ENCODE measurements at regions not wholly inside any gene's neighbourhood (a gene's known extent, or its start where the extent isn't known, plus 50 kb on each side); places are given as distances from the start of the nearest gene placed in this dataset.
"Not testable (repeated sequence)": the region's sequence is repeated elsewhere in the genome, so short reads cannot be mapped to it uniquely, and the experiment has no call there.

DNA sequence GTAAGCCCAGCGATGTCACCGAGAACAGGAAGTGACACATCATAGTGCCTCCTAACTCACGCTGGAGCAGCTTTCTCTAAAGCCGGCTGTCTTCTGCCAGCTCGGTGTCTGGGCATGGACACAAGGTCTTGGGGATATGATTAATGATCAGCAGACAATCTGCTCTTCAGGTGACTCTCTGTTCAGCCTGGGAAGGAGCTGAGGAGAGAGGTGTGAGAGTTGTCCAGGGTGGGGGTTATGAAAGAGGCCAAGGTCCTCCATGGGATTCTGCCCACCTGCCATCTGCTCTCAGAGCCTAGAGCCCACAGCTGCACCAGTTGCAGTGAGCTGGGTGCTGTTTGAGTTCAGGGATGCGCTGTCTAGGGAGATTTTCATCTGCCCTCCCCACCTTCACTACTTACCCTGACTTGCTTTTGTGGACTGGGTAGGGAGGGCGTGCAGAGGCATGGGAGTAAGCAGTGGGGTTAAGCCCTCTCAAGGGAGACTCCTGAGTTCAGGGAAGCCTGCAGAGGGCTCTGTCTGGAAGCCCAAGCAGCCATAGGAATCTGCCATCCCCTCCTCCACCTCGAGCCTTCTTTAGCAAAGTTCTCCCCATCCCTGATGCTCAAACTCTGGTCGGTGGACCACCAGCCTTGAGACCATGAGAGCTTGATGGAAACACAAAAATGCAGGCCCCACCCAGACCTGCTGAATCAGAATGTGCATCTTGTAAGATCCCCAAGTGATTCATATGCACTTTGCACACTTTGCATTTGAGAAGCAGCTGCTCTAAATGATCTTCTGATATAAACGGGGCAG is 539.7 kb downstream of the RFC3 start:
- no peak for DNase-seq (ENCODE audit: low read depth in 2 of 2)

DNA sequence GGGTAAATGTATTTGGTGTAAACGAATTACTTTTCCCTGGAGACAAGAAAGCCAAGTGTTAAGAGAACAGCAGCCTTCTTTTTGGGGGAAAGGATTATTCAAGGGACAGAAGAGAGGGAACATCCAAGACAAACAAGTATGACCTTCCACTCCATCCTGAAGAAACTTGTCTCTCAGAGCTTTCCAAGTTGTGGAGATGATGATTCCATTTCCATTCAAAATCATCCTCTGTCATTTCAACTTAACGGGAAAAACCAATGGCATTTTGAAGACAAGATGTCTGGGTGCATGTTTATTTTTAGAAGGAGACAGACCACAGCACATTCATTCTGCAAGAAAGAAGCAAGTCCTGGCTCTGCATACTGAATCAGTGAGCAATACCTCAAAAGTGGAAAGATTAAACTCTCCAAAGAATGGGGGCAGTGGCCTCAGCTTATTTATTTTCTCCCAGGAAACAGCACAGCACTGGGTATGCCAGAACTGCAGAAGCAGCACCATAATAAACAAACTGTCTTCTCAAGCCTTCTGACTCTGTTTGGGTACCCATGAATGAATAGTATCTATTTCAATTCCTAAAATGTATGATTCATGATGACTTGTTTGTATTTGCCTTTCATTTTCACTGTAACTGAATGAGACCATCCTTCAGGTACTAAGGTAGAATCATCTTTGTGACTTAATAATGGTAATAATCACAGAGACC is 541.0 kb downstream of the RFC3 start:
- DNase-seq (ENCODE audit: low read depth in 2 of 2): no peak

DNA sequence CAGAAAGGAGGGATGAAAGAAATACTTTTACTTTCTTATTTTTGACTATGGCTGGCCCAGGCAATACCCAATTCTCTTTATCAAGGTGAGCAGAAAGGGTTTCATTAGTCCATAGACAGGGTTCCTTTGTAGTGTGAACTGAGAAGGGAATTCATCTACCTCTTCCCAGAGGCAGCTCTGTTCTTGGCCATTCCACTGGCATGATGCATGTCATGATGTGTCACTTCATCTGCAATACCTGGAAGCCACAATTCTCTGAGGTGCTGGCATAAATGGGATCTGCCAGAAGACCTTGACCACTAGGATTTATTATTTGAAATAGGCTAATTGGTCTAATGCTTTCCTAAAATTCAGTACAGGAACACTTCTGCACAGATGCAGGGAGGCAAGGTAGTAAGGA is 542.8 kb downstream of the RFC3 start:
- no peak for DNase-seq (ENCODE audit: low read depth in 2 of 2)

DNA sequence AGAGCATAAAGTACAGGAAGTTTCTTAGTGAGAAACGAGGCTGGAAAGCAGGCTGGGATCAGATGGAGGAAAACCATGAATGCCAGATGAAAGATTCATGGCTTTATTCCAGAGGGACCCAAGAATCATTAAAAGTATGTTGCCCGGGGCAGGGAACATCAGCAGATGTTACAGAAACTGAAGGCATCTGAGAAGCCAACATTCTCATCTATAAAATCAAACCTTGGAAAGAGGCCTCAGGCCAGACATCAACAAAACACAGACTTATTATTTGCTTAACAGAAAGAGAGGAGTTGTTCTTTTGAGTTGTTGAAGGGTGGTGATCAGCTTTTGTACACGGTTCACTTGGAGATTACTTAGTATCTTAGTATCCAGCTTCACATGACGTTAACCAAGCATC is 543.6 kb downstream of the RFC3 start:
- DNase-seq (ENCODE audit: low read depth in 2 of 2): no peak

DNA sequence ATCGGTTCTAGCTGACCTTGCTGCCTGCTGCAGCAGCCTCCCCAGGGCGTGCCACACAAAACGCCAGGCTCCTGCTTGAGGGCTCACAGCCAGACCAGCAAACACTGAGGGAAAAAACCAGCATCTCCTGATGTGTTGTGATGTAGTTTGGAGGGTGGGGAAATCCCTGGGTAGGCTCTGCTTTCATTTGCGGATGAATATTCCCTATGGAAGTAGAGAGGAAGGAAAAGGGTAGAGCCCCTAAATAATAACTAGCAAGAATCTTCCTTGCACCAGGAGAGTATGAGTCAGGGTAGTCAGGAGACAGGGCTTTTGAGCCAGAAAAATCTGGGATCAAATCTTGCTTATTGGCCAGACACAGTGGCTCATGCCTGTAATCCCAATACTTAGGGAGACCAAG is 545.3 kb downstream of the RFC3 start:
- no peak for DNase-seq (ENCODE audit: low read depth in 2 of 2)

DNA sequence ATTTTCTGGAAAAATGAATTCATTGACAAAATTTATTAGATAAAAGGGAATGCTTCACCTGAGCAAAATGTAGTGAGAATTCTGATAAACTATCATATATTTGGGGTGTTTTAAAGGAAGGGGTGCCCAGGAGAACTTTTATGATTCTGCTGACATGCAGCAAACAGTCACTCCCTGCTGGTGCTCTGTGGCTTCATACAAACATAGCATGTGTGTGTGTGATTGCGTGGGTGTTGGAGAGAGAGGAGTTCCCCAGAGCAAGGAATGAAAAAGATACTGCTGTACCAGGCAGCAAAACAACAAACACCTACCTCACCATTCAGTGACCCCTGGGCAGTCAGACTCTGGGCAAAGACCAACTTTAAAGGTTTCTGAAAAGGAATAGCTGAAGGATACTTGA is 546.7 kb downstream of the RFC3 start:
- no peak for DNase-seq (ENCODE audit: low read depth in 2 of 2)

DNA sequence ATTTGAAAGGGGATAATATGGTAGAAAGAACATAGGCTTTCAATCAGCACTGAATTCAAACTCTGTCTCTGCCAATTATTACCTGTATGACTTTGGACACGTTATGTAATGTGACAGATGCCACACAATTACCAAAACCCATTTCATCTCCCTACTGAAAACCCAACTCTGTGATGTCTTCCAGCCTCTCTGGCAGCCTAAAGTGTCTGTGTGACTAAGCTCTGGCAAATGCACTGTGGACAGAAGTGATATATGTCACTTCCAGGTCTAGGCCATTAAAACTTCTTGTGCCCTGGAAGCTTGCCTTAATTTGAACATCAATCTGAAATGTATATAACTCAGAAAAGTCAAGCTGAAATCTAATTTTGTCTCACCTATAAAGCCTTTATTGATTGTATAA is 552.0 kb downstream of the RFC3 start:
- no peak for DNase-seq (ENCODE audit: low read depth in 2 of 2)

DNA sequence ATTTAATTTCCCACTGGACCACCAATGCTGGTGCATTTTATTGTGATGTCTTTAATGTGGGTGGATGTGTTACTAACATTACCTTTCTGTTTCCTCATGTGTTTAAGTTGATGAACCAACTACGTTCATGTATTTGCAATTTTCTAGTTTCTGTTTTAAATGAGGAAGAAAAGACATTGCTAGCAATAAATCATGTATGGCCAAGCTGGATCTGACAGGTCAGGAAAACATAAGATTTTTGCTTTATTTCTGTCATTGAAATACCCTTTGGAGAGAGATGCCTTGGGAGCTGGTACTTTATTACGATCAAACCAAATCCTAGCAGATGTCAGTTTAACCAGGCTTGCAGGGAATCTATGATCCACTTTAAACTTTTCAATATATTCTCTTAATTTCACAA is 553.2 kb downstream of the RFC3 start:
- no peak for DNase-seq (ENCODE audit: low read depth in 2 of 2)

DNA sequence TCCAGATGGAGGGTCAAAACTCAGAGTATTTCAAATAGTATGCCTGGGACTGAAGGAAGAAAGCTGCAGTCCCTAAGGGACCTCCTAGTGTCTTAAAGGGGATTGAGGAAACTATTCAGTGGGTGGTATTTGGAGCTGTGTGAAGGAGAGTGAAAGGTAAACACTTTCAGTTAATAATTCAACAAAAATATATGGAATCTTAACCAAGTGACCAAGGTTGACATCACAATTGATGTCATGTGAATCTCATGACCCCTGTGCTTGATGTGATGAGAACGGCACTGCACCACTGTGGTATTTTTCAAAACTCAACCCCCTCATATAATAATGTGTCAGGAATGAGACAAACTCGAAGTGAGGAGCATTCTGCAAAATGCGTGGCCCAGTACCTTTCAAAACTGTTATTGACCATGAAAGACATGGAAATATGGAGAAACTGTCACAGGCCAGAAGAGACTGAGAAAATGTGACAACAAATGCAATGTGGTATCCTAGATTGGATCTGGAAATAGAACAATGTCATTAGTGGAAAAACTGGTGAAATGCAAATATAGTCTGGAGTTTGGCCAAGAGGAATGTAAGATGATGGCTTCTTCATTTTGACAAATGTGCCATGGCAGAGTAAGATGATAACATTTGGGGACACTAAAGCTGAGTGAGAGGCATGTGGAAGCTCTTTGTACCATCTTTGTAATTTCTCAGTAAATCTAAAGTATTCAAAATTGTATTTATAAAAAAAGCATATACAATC is 553.9 kb downstream of the RFC3 start:
- no peak for DNase-seq (ENCODE audit: low read depth in 2 of 2)

DNA sequence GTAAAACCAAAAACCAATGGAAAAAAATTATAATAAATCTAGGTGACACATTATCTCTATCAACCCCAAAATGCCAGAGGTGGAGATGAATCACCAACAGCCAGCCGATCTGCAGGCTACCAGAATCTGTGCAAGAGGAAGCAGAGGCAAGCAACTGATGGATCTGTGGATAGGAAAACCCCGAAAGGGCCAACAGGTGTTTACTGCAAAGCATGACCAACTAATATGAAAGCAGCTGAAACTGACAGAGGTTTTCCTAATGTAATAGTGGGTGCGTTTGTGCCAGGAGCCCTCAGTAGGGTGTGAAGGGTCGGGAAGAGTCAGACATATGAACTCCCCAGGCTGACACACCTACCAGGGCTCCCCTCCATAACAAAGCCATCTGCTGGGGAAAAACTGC is 554.6 kb downstream of the RFC3 start:
- DNase-seq (ENCODE audit: low read depth in 2 of 2): no peak

DNA sequence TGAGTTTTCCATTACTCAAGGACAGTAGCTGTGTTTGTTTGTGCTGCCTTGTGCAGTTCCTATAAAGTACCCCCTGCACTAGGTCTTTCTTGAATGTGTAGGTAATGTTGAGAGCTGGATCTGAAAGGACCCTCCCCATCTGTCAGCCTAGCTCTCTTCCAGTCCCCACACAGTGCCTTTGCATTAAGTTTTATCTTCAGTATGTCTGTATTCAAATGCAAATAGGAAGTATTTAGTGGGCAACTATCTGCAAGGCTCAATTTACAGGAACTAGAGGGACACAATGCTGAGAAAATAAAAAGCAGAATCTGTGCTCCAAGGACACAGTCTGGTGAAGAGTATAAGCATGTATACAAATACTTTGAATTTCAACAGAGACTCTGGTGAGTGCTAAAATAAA is 558.5 kb downstream of the RFC3 start:
- no peak for DNase-seq (ENCODE audit: low read depth in 2 of 2)

DNA sequence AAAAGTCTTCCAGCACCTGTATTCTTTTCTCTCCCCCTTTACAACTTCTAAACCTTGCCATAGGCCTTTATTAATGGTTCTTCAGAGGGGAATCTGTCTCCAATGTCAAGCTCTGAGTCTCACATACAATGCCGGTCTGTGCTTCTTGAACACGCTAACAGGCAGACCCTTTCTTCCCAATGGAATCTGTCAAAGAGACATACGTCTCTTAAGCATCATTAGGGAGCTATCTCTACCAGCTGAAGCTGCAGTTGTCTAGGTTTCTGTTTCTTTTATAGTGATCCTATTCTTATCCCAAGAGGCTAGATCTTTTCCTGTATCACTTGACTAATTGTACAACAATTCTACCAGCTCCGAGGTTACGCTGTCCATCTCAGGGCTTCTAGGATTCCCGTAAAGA is 560.8 kb upstream of the NBEA start:
- no peak for DNase-seq (ENCODE audit: low read depth in 2 of 2)

DNA sequence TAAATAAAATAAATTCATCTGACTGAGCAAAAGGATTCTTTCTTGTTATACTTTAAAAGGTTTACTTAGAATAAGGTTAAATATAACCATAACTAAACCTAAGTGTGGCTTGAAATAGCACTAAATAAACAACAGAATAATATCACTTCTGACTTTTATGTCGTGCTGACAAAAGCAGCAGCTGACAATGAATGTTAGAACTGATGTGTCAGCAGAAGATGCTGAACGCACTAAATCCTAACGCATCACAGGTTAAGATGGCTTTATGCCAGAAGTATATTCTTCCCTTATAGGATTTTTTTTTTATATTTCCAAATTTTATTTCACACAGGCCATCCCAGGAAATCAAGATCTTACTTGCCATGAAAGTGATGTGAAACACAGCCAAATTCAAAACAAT is 558.3 kb upstream of the NBEA start:
- DNase-seq (ENCODE audit: low read depth in 2 of 2): no peak

DNA sequence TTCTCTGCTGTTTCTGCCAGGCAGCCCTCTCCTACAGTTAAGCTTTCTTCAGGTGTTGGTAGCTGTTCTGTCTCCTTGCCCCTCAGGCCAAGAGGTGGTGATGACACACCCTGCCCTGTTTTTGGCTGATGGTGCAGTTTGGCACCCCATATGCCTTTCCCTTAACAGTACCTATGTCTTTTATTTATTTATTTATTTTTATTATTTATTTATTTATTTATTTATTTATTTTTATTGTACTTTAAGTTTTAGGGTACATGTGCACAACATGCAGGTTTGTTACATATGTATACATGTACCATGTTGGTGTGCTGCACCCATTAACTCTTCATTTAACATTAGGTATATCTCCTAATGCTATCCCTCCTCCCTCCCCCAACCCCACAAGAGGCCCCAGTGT is 555.8 kb upstream of the NBEA start:
- DNase-seq (ENCODE audit: low read depth in 2 of 2): not testable (repeated sequence)

DNA sequence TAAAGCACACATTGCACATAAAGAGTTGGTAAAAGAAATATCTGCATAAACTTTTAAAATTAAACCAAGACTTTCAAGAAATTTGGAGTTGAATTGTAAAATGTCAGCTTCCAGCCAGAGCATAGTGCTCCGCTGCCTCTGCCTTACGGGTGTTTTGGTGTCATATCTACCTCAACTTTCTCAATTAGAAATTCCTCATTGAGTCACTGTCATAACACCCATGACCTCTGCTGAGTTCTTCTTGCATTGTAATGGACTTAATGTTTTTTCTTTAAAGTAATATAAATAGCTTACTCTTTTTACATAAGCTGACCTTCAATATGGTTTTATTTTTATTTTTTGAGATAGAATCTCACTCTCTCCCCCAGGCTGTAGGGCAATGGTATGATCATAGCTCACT is 551.0 kb upstream of the NBEA start:
- no peak for DNase-seq (ENCODE audit: low read depth in 2 of 2)

DNA sequence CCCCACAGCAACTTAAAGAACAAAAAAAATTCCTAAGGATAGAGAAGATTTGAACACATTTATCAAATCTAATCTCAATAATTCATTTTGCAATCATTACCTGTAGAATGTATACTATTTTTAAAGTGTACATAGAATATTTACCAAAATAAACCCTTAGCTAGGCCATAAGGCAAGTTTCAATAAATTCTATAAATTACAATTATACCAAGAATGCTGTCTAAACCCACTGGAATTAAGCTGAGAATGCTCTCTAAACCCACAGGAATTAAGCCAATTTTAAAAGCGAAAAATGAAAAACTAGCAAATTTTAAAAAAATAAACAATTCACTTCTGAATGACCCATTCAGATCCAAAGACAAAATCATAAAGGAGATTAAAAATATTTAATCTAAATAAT is 540.4 kb upstream of the NBEA start:
- no peak for DNase-seq (ENCODE audit: low read depth in 2 of 2)

DNA sequence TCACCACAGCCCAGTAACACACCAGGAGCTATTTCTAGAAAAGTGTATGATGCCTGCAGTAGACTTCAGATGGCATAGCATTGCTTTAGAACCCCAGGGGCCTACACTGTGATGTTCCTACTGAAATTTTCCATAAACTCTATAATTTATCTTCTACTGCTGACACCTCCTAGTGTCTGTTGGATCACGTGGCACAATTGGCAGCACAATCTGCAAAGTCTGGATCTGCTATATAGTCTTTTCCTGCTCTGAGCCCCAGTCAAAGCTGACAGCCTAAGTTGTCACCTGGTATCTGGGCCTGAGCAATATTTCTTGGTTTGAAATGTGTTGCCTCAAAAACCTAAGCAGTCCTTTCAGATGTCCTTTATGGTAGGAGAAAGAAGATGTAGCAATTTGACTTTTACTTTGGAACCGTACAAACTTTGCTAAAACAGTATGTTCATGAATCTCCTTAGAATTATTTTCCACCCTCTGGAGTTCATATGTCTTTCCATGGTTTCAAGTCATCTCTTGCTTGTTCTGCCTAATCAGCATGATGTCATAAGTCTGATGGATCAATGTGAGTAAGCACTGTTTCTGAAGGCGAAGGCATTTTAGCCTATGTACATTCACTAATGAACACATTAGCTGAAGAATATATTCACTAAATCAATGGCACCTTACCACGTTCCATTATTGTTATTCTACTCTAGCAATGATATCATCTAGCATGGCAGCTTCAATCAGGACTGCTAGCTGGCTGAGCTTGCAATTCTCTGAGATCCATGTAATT is 536.5 kb upstream of the NBEA start:
- DNase-seq (ENCODE audit: low read depth in 2 of 2): no peak

DNA sequence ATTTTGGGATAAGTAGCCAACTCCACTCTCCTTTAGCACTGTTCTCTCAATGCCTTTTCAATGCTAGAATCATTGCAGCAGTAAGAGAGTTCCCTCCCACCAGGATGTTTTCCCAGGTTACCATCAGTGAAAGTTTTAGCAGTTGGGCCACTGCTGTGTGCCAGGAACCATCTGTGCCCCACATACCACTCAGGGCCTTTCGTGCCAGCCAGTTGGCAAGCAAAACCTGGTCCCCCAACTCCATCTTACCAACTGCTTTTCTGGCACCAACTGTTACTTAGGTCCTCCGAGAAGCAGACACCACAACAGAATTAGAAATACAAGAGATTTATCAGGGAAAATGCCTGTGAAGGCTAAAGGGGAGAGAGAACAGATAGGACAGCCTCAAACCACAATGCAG is 533.4 kb upstream of the NBEA start:
- DNase-seq (ENCODE audit: low read depth in 2 of 2): no peak

DNA sequence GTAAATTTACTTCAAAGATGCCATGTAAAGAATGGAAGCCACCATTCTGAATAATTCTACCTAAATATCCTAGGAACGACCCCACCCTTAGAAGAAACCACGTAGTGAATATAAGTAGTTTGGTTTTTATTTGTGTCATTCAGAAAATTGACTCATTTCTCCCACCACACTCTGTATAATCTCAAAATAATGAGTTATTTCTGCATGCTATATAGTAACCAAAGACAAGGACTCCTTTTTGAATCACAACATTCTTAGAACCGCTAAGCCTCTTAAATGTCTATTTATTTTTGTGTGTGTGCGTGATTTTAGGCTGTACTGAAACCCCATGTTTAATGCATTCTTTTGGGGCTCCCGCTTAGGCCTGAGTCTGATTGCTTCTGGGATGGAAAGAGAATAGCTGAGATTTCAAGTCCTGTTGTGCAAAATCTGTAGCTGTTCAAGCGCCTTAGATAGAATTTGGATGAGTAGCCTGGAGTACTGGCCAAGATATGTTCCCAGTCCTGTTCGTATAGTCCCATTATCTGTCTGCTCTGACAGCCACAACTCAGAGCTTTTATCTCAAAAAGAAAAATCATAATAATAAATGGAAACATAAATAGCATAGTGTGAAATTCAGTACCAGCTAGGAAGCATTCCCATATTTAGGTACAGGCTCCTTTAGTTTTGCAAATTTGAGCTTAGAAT is 532.4 kb upstream of the NBEA start:
- no peak for DNase-seq (ENCODE audit: low read depth in 2 of 2)

DNA sequence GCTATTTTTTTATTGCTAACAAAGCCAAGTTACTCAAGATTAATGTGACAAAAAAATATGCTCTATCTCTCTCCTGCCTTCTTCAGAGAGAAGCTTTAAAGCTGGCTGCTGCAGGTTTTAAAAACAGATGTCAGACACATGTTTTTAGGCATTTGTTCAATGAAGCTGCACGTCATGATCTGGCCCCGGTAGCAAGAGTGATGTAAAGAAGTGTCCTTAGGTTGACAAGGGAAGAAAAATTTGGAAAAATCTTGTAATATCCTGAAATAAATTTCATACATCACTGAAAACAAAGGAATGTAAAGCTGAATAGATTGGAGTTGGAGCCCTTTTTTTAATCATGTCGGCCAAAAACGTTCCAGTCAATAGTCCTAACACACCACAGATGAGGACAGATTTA is 531.4 kb upstream of the NBEA start:
- DNase-seq (ENCODE audit: low read depth in 2 of 2): no peak

DNA sequence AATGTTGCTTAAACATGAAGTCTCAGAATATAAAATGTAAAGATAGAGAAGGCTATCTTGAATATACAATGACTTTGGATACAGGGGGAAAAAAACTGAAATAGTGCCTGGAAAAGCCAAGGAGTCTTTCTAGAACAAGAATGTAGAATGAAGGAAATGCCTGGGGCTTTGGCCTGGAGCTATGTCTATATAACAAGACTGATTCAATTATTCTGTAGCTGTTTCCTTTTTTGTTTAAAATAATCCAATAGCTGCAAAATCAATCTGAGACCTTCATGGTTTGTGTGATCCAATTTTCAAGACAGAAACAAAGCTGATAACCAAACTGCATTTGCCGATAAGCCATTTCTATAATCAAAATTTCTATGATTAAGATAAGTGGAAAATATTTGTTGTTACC is 530.9 kb upstream of the NBEA start:
- no peak for DNase-seq (ENCODE audit: low read depth in 2 of 2)

DNA sequence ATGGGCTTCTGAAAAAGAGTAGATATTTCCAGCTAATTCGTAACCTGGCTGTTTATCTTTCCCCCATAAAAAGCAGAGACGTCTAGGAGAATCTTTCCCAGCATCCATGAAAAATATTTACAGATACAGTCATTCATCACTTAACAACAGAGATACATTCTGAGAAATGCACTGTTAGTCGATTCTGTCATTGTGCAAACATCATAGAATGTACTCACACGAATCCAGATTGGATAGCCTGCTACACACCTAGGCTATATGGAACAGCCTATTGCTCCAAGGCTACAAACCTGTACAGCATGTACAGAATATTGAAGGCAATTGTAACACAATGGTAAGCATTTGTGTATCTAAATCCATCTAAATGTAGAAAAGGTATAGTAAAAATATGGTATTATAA is 530.2 kb upstream of the NBEA start:
- no peak for DNase-seq (ENCODE audit: low read depth in 2 of 2)

All from stimulated activated CD4-positive, alpha-beta T cell treated with anti-CD3 and anti-CD28 coated beads, Interleukin-4, amount 100 ng/mL, for 48 hours (primary cell).